Fibroblast of skin of right quadriceps (primary cell): ENCODE measurements at regions not wholly inside any gene's neighbourhood (a gene's known extent, or its start where the extent isn't known, plus 50 kb on each side); places are given as distances from the start of the nearest gene placed in this dataset.
"Not testable (repeated sequence)": the region's sequence is repeated elsewhere in the genome, so short reads cannot be mapped to it uniquely, and the experiment has no call there.

Source experiments
- DNase-seq: peaks from one replicate; pipeline ENCODE4 v3.0.0-alpha.2; 2013

DNA sequence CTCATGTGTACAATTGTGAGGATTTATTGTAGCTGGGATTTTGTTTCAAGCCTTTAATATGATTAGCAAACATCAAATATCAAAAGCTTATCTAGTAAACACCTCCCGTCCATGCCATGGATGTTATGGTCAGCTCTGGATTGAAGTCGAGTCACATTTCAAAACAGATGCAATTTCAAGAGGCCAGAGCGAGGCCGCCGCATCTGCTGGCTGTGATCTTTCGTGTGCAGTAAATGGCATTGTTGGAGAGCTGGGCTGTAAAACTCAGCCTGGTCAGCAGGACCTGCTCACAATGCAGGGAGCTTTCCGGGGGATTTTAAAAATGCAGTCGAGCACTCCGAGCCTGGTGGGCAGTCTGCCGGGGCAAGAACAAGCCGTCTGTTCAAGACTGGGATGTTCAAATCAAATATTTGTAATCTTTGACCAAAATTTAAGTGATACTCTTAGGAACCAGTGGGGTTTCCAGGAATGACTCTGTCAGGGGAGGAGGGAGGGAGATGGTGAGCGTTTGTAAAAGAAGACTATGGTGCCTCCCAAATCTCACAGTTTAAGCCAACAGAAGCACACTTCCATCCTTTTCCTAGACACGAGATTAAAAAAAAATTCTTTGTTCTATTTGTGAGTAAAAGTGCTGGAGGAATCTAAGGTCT is 97.6 kb downstream of the MYCN start:
- DNase-seq = no peak

DNA sequence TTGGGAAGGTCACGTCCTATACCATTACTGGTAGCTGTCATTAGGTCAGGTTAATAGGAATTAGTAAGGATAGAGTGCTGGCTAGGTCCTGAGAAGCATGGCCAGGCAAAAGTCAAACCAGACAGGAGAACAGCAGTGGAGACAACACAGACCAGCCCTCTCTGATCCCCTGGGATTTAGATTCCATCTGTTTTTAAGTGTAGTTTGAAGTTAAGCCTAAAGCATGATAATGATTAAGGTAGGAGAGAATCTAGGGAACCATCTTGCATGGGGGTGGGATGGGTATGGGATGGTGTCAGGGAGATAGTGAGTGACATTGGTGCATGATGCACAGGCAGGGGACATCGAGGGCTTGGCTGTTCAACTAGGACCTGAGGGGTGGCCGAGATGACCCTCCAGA is 96.6 kb downstream of the MYCN start:
- DNase-seq = no peak

DNA sequence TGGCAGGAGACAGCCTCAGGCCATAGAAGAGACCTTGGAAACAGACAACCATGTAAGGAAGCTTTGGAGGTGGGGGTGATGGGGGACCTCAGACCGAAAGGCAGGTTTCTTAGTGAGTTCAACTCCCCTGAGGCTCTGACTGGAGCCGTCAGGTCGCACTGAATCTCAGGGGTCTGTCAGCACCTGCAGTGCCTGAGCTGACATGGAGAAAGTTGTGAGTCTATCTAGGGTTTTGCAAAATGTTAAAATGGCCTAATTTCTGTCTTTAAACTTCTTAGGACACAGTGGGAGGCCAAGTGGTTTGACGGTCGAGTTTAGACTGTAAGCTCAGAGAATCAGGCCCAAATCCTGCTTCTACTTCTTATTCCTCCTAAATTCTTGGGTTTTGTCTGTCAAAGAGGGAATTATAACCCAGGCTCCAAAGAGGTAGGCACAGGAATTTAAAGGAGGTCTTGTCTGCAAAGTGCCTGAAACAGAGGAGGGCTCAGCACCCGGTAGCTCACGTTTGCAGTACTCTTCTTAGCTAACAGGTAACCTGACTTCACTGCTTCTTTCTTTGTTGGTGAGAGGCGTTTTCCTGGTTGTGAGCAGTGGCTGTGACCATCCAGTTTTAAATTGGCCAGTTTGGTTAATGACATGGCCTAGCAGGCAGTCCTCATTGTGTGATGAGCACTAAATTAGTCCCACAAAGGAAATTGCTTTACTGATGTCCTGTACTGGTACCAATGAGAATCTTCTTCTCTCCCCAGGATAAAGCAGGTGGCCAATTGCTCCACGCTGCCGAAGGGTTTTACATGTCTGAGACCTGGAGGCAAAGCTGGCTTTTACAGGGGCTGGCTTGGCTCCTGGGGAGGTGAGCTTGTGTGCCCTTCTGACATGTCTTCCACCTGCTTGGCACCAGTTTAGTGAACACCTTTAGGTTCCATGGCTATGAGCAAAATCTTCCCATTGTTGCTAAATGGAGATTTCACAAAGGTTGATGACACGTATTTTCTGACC is 95.7 kb downstream of the MYCN start:
- DNase-seq = no peak

DNA sequence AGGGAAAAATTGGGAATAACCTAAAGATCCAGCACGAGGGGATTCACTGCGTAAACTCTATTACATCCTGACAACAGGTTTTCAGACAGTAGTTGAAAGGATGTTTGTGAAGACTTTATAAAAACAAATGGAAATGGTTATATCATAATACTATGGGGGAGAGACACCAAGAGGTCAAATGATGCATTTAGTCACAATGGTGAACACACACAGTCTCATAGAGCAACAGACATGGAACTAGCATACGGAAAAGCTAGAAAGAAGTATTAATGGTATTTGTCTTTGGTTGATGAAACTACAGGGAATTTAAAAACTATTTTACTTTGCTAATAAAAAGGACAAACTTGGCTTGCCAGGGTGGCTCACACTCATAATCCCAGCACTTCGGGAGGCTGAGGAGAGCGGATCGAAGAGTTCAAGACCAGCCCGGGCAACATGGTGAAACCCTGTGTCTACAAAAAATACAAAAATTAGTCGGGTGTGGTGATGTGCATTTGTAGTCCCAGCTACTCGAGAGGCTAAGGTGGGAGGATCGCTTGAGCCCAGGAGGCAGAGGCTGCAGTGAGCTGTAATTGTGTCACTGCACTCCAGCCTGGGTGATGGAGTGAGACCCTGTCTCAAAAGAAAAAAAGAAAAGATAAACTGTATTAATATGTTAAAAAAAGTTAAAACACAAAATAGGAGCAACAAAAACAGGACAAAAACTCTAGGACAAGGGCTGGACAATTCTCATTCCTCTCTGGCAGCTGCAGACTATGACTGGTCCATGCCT is 94.8 kb downstream of the MYCN start:
- DNase-seq = no peak

DNA sequence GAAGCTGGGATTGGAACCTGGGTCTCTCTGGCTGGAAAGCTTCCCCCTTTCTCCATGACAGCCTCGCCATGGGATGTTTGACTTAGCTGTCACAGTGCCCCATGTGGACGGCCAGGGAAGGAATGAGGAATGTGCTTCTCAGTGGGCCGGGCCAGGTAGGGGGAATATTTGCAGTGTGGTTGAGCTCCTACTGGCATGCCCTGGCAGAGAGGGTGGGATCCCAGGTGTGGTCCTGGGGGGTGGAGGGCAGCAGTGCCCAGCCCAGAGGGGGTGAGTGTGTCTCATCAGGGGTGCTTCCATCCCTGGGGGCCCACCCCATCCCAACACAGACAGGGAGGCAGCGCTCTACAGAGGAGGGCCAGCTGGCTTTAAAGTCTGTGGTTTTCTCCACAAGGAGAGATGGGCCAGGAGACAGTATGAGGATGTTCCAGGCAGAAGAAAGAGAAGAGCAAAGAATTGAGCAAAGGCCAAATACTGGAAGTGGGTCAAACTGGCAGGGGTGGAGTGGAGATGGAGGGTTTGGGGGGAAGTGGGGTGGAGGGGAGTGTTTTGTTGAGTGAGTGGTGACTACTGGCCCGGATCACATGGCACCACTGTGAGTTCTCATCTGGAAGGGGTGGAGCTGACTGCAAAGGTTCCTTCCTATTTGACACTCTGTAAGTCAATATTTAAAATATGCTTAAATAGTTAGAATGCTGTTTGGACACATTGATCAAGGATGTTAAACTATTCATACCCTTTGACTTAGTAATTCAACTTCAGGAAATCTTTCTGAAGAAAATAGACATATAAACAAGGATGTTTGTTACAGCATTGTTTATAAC is 94.0 kb downstream of the MYCN start:
- no peak for DNase-seq

- DNase-seq = no peak
These were observed 92.6 kb downstream of the MYCN start for GRCh38 chr2:16033032-16033293.

GRCh38 chr2:16032282-16033031 is 92.1 kb downstream of the MYCN start:
- no peak for DNase-seq

DNA sequence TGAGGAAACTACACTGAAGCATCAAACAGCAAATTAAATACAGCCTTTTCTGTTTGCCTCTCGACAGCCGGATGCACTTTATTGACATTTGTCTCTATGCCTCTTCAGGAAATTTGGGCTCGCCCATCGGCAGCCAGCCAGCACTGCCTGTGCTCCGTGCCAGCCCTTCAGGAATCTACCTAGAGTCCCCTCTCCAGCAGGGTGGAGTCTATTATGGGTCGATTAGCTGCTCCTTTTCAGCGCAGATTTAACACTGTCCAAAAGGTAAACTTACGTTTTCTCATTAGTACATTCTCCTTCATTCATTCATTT is 91.5 kb downstream of the MYCN start:
- DNase-seq = no peak

DNA sequence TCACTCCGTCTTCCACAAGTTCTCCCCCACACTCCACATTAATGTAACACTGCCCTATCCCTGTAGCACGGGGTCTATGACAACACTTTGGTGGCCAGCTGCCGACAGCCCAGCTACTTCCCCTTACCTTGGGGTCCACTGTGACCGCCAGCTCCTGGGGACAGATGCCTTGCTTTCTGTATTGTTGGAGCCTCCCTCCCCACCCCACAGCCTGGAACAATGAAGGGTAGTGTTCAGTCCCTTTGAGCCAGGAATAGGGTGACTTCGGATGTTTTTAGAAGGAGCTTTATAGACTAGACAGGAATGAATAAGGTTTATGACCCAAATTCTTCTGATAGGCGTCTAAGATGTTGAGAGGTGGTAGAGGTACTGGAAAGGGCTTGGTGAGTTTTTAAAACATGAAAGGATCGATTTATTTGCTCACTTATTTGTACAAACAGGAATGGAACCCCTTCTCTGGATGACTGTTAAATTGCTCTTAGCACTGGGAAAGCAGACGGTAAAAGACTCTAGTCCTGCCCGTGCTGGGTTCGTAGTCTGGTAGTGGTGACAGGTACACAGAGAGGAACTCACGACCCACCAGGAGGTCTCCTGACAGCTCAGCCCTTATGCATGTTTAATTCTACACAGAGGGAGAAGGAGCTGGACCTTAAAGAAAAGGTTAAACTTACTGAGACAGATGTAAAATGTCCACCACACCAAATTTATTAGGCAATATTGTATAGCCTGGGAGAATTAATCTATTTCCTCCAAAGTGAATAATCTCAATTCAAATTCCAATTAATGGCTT is 90.9 kb downstream of the MYCN start:
- DNase-seq = no peak

DNA sequence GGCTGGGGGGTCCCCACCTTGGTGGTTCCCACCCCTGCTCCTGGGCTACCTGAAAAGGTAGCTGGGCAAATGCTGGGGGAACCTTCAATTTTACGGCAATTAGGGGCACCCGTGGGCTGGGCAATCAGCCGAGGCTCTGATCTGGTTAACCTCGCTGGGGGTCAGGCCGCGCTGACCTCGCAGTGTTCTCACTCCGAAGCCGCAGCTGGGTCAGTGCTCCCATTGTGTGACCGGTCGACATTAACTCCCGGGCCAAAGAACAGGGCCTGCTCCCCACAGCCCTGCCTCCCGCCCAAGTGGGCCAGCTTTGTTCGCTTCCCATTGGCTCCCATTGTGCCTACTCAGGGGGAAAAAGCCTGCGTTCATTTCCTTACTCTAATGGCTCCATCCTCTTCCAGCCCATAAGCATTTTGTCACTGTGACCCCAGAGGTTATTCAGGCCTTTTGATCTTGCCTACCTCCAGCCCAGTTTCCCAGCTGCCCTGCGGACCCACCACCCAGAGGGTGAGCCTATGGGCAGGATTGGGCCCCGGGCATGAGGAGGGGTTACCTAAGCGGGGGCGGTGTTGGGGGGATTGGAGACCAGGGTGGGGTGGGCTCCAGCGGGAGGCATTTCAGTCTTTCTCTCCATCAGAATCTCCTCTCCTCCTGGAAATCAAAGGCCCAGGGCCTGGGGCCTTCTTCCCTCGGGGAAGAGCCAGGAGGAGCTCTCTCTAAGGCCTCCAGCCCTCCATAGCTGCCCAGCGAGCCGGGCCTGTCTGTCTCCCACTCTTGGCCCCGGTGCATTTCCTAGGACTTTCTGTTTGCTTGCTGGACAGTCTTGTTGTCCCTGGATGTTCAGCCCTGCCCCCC is 90.1 kb downstream of the MYCN start:
- DNase-seq = no peak

- DNase-seq = no peak
These were observed 88.3 kb downstream of the MYCN start for GRCh38 chr2:16028644-16029043.

DNA sequence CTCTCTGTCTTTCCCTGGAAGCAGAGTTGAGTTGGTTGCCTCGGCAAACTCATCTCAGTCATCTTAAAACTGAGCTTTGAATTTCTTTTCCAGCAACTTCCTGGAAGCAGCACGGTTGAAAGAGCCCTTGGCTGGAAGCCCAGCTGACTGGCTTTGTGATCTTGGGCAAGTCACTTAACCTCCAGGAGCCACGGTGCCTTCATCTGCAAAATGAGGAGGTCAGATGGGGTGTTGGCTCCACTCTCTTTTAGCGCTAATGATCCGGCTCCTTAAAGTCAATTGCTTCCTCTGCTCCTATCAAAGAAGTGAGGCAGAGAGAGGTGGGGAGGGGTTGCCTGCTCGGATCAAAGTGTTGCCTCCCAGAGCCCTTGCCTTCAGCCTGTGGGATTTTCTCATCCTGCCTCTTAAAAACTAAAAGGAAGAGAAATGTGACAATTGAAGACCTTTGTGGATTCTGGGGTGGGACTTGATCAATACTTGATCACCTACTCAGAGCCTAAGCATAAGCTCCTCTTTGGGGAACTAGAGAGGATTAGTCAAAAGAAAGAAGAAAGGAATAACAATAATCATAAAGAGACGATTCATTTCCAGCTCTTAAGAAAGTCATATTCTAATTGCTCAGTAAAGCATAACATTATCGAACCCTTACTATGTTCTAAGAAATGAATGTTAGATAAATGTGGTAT is 86.6 kb downstream of the MYCN start:
- DNase-seq = no peak

DNA sequence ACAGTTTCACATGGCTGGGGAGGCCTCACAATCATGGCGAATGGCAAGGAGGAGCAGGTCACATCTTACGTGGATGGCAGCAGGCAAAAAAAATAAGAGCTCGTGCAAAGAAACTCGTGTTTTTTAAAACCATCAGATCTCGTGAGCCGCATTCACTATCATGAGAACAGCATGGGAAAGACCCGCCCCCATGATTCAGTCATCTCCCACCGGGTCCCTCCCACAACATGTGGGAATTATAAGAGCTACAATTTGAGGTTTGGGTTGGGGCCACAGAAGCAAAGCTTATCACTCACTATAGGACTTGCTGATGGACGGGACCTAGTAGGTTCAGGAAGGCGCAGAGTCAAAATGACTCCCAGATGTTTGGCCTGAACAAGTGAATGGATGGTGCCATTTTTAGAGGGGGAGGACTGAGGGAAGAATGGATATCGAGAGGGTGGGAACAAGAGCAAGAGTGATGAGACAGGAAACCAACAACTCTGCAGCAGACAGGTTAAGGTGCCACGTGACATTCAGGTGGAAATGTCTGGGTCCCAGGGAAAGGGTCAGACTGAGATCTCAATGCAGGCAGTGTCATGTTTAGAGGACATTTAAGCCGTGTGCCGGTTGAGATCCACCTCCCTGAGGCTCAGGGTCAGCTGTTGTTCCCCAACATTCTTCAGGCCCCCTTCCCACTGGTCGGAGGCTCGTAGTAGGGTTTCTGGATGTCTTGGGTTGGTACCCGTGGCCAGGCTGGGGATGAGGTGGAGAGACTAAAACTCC is 85.7 kb downstream of the MYCN start:
- DNase-seq = no peak

DNA sequence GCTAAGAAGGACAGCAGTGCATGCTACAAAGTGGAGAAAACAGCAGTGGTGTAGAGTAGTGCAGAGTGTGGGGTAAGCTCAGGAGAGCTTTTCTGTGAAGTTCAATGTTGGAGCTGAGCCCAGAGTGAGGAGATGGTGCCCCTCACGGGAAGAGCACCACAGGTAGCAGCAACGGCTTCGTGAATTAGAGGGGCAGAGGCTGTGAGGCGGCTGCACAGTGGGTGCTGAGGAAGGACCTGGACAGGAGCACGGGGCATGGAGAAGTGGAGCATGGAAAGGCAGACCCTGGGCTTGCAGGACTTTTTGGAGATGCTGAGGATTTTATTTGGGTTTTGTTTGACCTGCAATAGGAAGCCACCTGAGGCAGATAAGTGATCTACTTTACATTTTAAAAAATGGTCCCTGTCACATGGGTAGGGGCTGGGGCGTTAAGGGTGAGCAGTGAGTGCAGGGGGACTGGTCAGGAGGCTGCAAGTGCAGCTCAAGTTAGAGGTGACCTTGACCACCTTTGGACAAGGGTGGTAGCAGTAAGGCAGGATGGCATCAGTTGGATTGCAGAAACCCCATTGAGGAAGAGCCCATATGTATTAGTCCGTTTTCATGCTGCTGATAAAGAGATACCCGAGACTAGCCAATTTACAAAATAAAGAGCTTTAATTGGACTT is 85.0 kb downstream of the MYCN start:
- DNase-seq = no peak

GRCh38 chr2:16024628-16025027 is 84.3 kb downstream of the MYCN start:
- DNase-seq = not testable (repeated sequence)

DNA sequence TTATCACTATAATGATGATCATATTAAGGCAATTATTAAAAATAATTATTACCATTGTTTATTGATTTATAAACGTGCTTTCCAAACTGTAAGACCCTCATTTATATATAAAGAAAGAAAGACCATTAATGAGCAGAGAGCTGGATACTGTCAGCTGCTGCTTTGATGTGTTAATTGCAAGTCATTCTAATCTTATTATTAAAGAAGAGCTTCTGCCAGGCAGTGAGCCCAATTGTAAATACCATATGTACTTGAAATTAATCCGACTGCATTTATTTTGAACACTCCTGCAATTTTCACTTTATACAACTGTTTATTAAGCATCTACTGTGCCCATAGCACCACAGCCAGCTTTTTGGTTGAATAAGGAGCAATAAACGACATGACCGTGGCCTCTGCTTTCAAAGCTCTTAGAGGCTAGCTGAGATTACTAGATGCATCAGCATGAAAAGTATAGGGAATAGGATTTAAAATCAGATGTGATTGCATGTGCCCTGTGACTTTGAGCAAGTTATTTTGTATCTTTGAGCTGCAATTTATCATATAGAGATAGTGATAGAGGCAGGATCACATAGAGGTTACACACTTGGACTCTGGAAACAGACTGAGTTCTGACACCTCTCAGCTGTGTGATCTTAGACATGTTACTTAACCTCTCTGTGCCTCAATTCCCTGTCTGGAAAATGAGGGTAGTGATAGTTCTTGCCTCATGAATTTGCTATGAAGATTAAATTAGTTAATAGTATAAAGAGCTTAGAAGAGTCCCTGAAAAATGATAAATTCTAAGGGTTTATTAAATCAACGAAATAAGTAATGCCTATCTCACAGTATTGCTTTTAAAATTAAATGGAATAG is 83.4 kb downstream of the MYCN start:
- DNase-seq = no peak

DNA sequence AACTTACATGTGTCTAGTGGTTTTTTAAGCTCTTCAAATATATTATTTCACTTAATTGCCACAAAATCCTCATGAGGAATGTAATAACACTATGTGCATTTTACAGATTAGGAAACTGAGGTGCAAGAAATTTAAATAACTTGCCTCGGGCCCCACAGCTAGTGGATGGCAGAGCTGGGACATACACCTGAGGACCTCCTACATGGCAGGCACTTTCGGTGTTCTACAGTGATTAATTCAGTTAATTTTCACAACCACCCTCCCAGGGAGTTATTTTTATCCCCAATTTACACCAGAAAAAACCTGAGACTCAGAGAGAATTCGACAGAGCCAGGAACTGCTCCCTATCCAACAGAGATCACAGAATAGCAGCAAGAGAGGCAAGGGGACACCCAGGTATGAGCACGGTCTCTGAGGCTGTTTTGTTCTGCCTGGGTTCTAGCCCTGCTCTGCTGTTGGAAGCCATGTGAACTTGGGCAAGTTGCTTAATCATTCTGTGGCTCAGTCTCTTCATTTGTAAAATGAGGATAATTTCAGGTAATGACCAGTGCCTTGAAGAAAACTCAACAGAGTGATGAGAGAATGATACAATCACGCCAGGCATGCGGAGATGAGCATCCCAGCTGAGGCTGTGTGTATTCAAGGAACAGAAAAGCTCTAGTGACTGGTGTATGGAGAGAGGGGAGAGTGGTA is 82.3 kb downstream of the MYCN start:
- no peak for DNase-seq
